GM12865 (cell line): ENCODE measurements at regions not wholly inside any gene's neighbourhood (a gene's known extent, or its start where the extent isn't known, plus 50 kb on each side); places are given as distances from the start of the nearest gene placed in this dataset.

ENCODE experiments used
- DNase-seq: peaks from one replicate; pipeline ENCODE4 v3.0.0; 2010; ENCODE audit warnings: low read depth
- H3K4me3 ChIP-seq: 2 replicates; pipeline ENCODE4 v1.5.1; 2011; ENCODE audit warnings: mild to moderate bottlenecking, low read depth, low read length, control low read depth
- CTCF ChIP-seq: IDR thresholded peaks from 2 replicates; pipeline ENCODE4 v1.5.1; 2011; ENCODE audit warnings: low read length, control low read depth, low read depth, inconsistent platforms; ENCODE audit not compliant: insufficient read depth; ENCODE audit errors: missing control alignments

GRCh38 chr21:35915030-35915429 is 145.3 kb downstream of the SETD4 start:
- H3K4me3 ChIP-seq = no peak overlapping the region
- TF ChIP-seq CTCF = no peak
- no peak for DNase-seq

- H3K4me3 ChIP-seq = no peak overlapping the region
- DNase-seq = no peak
- no peak for TF ChIP-seq CTCF
These were observed 148.7 kb downstream of the SETD4 start for GRCh38 chr21:35911412-35912191.

- no peak overlapping the region for H3K4me3 ChIP-seq
- no peak for TF ChIP-seq CTCF
- DNase-seq = no peak
These were observed 150.7 kb downstream of the SETD4 start for GRCh38 chr21:35909456-35910223.

- TF ChIP-seq CTCF = no peak
- H3K4me3 ChIP-seq = no peak overlapping the region
- DNase-seq = no peak
These were observed 151.8 kb downstream of the SETD4 start for GRCh38 chr21:35908311-35909078.

GRCh38 chr21:35906586-35906985 is 153.7 kb downstream of the SETD4 start:
- DNase-seq = no peak
- no peak overlapping the region for H3K4me3 ChIP-seq
- no peak for TF ChIP-seq CTCF

- DNase-seq = no peak
- TF ChIP-seq CTCF = no peak
- H3K4me3 ChIP-seq = no peak overlapping the region
These were observed 154.4 kb downstream of the SETD4 start for GRCh38 chr21:35905963-35906345.
